Kidney (tissue), 13 donors: ENCODE measurements at regions not wholly inside any gene's neighbourhood (a gene's known extent, or its start where the extent isn't known, plus 50 kb on each side); places are given as distances from the start of the nearest gene placed in this dataset.
"Not testable (repeated sequence)": the region's sequence is repeated elsewhere in the genome, so short reads cannot be mapped to it uniquely, and the experiment has no call there.

Experiments used
- DNase-seq, 5 donors: peaks; one replicate each; pipeline ENCODE4 v3.0.0-alpha.2; 2013 to 2020
- FAIRE-seq: peaks from 2 replicates; lab custom pipeline; 2012; peaks lifted over from hg19 to GRCh38; lab: Jason Lieb, UNC
- H3K27ac ChIP-seq, 2 donors: one replicate each; pipeline ENCODE4 v1.7.0; 2013; ENCODE audit warnings: low read depth in 2 of 2, low read length in 2 of 2, inconsistent platforms in 1 of 2
- H3K27me3 ChIP-seq: one replicate; pipeline ENCODE4 v1.7.1; 2013; ENCODE audit warnings: low read length, inconsistent platforms; ENCODE audit not compliant: control insufficient read depth, insufficient read depth
- H3K36me3 ChIP-seq, 3 donors: one replicate each; pipeline versions ENCODE4 v1.7.0 to v1.7.1; 2013; ENCODE audit warnings: low read length in 3 of 3, control low read depth in 1 of 3, inconsistent platforms in 1 of 3; ENCODE audit not compliant: insufficient read depth in 3 of 3, control insufficient read depth in 2 of 3
- H3K4me1 ChIP-seq, 3 donors: one replicate each; pipeline versions ENCODE4 v1.7.0 to v1.7.1; 2013; ENCODE audit warnings: low read length in 3 of 3, inconsistent platforms in 1 of 3, low read depth in 1 of 3; ENCODE audit not compliant: control insufficient read depth in 2 of 3, insufficient read depth in 2 of 3
- H3K4me3 ChIP-seq, 3 donors: one replicate each; pipeline versions ENCODE4 v1.7.0 to v1.8.1; 2013; ENCODE audit warnings: low read length in 3 of 3, control low read depth in 1 of 3, inconsistent platforms in 1 of 3
- H3K9ac ChIP-seq, 3 donors: one replicate each; pipeline versions ENCODE4 v1.7.0 to v1.7.1; 2013; ENCODE audit warnings: low read length in 3 of 3, control low read depth in 1 of 3, inconsistent platforms in 1 of 3
- H3K9me3 ChIP-seq, 3 donors: one replicate each; pipeline versions ENCODE4 v1.7.0 to v1.7.1; 2013; ENCODE audit warnings: low read length in 3 of 3, control low read depth in 1 of 3, inconsistent platforms in 1 of 3; ENCODE audit not compliant: control insufficient read depth in 2 of 3, insufficient read depth in 1 of 3
- intact Hi-C: fragments of 100-400 bp; cut with DNase I; formaldehyde crosslinking; loops from one replicate; pipeline ENCODE4 v1.11.1; 2022
- TF ChIP-seq, protein P1 (sequence below): IDR thresholded peaks from 3 replicates; pipeline ENCODE4 v1.5.1; 2012; ENCODE audit warnings: mild to moderate bottlenecking, moderate library complexity, borderline replicate concordance; ENCODE audit not compliant: insufficient read depth; ENCODE audit errors: extremely low read depth
- donor health status: control.
- donor health status: control.
- donor health status: control.
- donor health status: control.
- donor health status: control.
- donor health status: DM: yes; HTN: yes; CAD: no.
- donor health status: Normal renal cell carcinoma (clear cell type).

DNA sequence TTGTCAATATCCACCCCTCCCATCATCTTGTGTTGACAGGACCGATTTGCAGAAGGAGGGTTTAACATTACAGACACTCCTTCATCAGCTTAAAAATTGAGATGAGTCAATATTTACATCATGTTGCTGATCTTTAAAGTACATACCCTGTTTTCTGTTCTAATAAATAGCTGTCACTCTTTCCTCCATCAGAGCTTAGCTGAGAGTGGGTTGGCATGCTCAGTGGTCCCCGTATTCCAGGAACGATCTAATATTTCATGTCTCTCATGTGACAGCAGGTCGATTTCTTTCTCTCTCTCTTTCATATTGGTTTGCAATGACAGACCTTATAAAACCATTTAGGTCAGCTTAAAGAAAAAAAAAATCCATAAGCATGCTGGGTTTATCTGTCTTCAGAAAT, 950.6 kb downstream of the GALC start:
- FAIRE-seq (no peak), DNase-seq (no peak)
- Histone ChIP-seq H3K9ac (no peak overlapping the region), H3K4me1 (peaks cover 0 to 2% (median 0%) of the 10 kb centered on the region in 3 donors), H3K27ac (no peak overlapping the region), H3K27me3 (no peaks in the 10 kb centered on the region), H3K9me3 (no peaks in the 10 kb centered on the region), H3K4me3 (no peak overlapping the region), H3K36me3 (no peaks in the 10 kb centered on the region)
- TF ChIP-seq, protein P1, sequence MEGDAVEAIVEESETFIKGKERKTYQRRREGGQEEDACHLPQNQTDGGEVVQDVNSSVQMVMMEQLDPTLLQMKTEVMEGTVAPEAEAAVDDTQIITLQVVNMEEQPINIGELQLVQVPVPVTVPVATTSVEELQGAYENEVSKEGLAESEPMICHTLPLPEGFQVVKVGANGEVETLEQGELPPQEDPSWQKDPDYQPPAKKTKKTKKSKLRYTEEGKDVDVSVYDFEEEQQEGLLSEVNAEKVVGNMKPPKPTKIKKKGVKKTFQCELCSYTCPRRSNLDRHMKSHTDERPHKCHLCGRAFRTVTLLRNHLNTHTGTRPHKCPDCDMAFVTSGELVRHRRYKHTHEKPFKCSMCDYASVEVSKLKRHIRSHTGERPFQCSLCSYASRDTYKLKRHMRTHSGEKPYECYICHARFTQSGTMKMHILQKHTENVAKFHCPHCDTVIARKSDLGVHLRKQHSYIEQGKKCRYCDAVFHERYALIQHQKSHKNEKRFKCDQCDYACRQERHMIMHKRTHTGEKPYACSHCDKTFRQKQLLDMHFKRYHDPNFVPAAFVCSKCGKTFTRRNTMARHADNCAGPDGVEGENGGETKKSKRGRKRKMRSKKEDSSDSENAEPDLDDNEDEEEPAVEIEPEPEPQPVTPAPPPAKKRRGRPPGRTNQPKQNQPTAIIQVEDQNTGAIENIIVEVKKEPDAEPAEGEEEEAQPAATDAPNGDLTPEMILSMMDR = no peak
- intact Hi-C loops = no loop called here

DNA sequence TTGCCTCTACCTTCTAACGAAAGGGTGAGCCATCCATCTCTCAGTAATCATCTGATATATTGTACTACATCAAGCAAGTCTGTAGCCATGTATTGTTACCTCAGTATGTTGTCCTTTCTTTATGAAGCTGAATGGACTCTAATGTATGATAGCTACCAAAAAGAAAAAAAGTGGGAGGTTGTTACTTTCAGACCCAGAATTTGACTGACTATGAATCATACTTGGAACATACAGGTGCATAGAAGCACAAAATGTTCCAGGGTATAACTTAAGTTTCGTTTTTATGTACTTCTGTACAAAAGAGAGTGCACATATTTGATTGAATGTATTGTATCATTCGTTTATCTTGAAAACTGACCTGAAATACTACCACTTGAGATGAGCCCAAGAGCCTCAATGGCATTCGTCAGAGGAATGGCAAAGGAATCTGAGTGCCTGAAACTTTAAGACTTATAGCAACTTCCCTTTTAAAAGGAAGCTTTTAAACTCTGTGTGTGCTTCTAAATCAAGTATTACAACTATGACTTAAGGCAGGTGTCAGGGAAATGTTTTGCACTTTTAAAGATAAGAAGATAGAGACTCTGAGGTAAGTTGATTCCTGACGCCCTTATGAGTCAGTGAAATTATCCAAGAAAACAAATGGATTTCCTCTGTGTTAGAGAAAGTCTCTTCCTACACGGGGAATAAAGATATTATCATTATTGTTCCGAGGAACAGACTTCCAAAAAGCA, 951.5 kb downstream of the GALC start:
- no peaks in the 10 kb centered on the region for H3K36me3 ChIP-seq
- no peaks in the 10 kb centered on the region for H3K27me3 ChIP-seq
- FAIRE-seq = no peak
- no peak for DNase-seq
- H3K9ac ChIP-seq = no peak overlapping the region
- TF ChIP-seq, protein P1 = no peak
- intact Hi-C loops = no loop called here
- no peaks in the 10 kb centered on the region for H3K9me3 ChIP-seq
- H3K4me1 ChIP-seq = peaks cover 0 to 2% (median 0%) of the 10 kb centered on the region in 3 donors
- H3K27ac ChIP-seq = no peak overlapping the region
- no peak overlapping the region for H3K4me3 ChIP-seq

DNA sequence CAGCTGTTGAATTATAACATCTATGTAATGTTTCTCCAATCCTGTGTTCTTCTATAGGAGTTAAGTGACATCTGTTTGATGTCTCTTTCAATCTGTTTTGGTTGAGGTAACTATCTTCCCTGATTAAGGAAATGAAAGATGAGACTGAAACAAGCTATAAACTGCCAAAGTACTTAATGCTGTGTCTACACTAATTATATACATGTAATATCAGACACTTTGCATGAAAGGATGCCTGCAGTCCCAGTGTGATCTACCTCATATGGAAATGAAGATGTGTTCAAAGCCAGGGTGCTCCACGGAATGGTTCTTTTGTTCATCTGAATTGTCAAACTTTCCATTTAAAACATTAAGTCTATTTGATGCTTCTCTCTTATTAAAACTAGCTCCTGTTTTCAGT, 958.3 kb downstream of the GALC start:
- TF ChIP-seq, protein P1 = no peak
- intact Hi-C loops = no loop called here

DNA sequence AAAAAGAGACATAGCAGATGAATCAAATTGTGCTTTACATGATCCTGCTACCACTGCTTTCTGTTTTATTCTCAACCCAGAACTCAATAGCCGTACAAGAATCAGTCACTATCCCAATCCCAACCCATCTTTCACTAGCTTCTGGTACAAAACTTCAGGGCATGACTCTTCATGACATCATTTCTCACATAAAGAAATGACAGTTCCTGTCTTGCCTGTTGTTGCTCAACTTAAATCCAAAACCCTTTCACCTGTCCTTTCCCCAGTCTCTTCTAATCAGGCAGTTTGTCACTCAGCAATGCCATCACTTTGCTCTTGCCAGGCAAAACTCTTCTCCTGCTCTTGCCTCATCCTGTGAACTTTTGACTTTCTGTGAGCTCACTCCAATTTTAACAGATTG, 962.8 kb downstream of the GALC start:
- intact Hi-C loops = no loop called here
- TF ChIP-seq, protein P1 = no peak
- H3K9ac ChIP-seq = no peak overlapping the region
- no peak overlapping the region for H3K27ac ChIP-seq
- no peak overlapping the region for H3K4me3 ChIP-seq
- FAIRE-seq = no peak
- no peaks in the 10 kb centered on the region for H3K36me3 ChIP-seq
- no peaks in the 10 kb centered on the region for H3K9me3 ChIP-seq
- no peaks in the 10 kb centered on the region for H3K27me3 ChIP-seq
- DNase-seq = no peak
- H3K4me1 ChIP-seq = no peaks in the 10 kb centered on the region

More for the DNA sequence above, 958.3 kb downstream of the GALC start:
- Histone ChIP-seq H3K4me3 (no peak overlapping the region), H3K9ac (no peak overlapping the region), H3K36me3 (no peaks in the 10 kb centered on the region), H3K9me3 (no peaks in the 10 kb centered on the region), H3K27ac (no peak overlapping the region), H3K4me1 (no peaks in the 10 kb centered on the region), H3K27me3 (no peaks in the 10 kb centered on the region)
- FAIRE-seq = no peak
- no peak for DNase-seq

DNA sequence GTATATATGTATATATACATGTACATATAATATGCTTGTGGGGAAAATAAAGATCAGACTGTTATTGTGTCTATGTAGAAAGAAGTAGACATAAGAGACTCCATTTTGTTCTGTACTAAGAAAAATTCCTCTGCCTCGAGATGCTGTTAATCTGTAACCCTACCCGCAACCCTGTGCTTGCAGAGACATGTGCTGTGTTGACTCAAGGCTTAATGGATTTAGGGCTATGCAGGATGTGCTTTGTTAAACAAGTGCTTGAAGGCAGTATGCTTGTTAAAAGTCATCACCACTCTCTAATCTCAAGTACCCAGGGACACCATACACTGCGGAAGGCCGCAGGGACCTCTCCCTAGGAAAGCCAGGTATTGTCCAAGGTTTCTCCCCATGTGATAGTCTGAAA, 972.9 kb downstream of the GALC start:
- H3K9me3 ChIP-seq, H3K9ac ChIP-seq, intact Hi-C loops, H3K27me3 ChIP-seq, H3K36me3 ChIP-seq, H3K27ac ChIP-seq, H3K4me3 ChIP-seq, FAIRE-seq, H3K4me1 ChIP-seq: not testable (repeated sequence)
- peak in 3 of 5 donors; percentile 15 to 53 (median 25) for DNase-seq
